PC-3 (cell line): ENCODE measurements at regions not wholly inside any gene's neighbourhood (a gene's known extent, or its start where the extent isn't known, plus 50 kb on each side); places are given as distances from the start of the nearest gene placed in this dataset.

Experiments used
- ATAC-seq: fragments of 200-7000 bp; cut with Tn5 transposase; 2 replicates; pipeline ENCODE4 v1.9.1; 2020; ENCODE audit warnings: mild to moderate bottlenecking, moderate library complexity
- BruUV-seq: library from RNA; stranded (reverse); fragments of 400-500 nt; replicated peaks from 2 replicates; lab custom pipeline; 2021; lab: Mats Ljungman, UMichigan
- CTCF ChIA-PET: fragments of 300-600 bp; sonication (Branson Sonifier 250); formaldehyde crosslinking; loops from one replicate; lab custom pipeline; 2022; ENCODE audit warnings: antibody characterized with exemption; lab: Charles Lee
- POLR2A ChIA-PET: fragments of 300-600 bp; sonication (Branson Sonifier 250); formaldehyde crosslinking; loops from one replicate; lab custom pipeline; 2022; ENCODE audit warnings: antibody characterized with exemption; ENCODE audit not compliant: unreplicated experiment; lab: Charles Lee
- DNase-seq: peaks from one replicate; pipeline ENCODE4 v3.0.0-alpha.2; 2015
- H2AFZ ChIP-seq: fragments of 300-600 bp; sonication (generic); 2 replicates; pipeline ENCODE4 v1.6.0; 2016; ENCODE audit warnings: antibody characterized with exemption, low read length
- H3F3A ChIP-seq: fragments of 300-600 bp; sonication (generic); one replicate; pipeline ENCODE4 v1.6.0; 2017; ENCODE audit warnings: antibody characterized with exemption, low read length, control low read depth, mild to moderate bottlenecking; ENCODE audit not compliant: unreplicated experiment
- H3K27ac ChIP-seq: fragments of 300-600 bp; sonication (generic); 2 replicates; pipeline ENCODE4 v1.5.1; 2016; ENCODE audit warnings: mild to moderate bottlenecking, low read length
- H3K27me3 ChIP-seq: fragments of 300-600 bp; sonication (generic); 2 replicates; pipeline ENCODE4 v1.6.1; 2016; ENCODE audit warnings: low read length, mixed read lengths
- H3K36me3 ChIP-seq: fragments of 300-600 bp; sonication (generic); 2 replicates; pipeline ENCODE4 v1.6.1; 2016; ENCODE audit warnings: low read depth, mixed run types, low read length, mixed read lengths
- H3K4me1 ChIP-seq: fragments of 300-600 bp; sonication (generic); 2 replicates; pipeline ENCODE4 v1.5.1; 2016; ENCODE audit warnings: low read length; ENCODE audit not compliant: insufficient read depth
- H3K4me2 ChIP-seq: fragments of 300-600 bp; sonication (generic); 2 replicates; pipeline ENCODE4 v1.6.0; 2016; ENCODE audit warnings: low read length
- H3K4me3 ChIP-seq: fragments of 300-600 bp; sonication (generic); 2 replicates; pipeline ENCODE4 v1.5.1; 2016; ENCODE audit warnings: mild to moderate bottlenecking, low read length, mixed read lengths
- H3K79me2 ChIP-seq: fragments of 300-600 bp; sonication (generic); 2 replicates; pipeline ENCODE4 v1.6.1; 2017; ENCODE audit warnings: low read length, mixed read lengths
- H3K9ac ChIP-seq: fragments of 300-600 bp; sonication (generic); 2 replicates; pipeline ENCODE4 v1.6.0; 2016; ENCODE audit warnings: mild to moderate bottlenecking, low read length
- H3K9me2 ChIP-seq: fragments of 300-600 bp; sonication (generic); replicated peaks from 2 replicates; pipeline ENCODE4 v1.6.1; 2016; ENCODE audit warnings: mixed run types, low read length, mixed read lengths
- H3K9me3 ChIP-seq: fragments of 300-600 bp; sonication (generic); 2 replicates; pipeline ENCODE4 v1.6.1; 2016; ENCODE audit warnings: low read length, mixed read lengths
- H4K20me1 ChIP-seq: fragments of 300-600 bp; sonication (generic); 2 replicates; pipeline ENCODE4 v1.6.1; 2016; ENCODE audit warnings: low read length, mixed read lengths
- CTCF ChIP-seq: fragments of 300-600 bp; sonication (generic); conservative IDR thresholded peaks from 2 replicates; pipeline ENCODE4 v1.5.1; 2017; ENCODE audit warnings: antibody characterized with exemption, low read depth, mild to moderate bottlenecking, low read length
- EZH2 ChIP-seq: fragments of 300-600 bp; sonication (generic); IDR thresholded peaks from one replicate; pipeline ENCODE4 v1.6.1; 2017; ENCODE audit warnings: antibody characterized with exemption, mild to moderate bottlenecking, low read length; ENCODE audit not compliant: unreplicated experiment
- EZH2phosphoT487 ChIP-seq: fragments of 300-600 bp; sonication (generic); IDR thresholded peaks from 2 replicates; pipeline ENCODE4 v1.6.1; 2018; ENCODE audit warnings: mild to moderate bottlenecking, antibody characterized with exemption, low read length, borderline replicate concordance
- intact Hi-C: fragments of 100-400 bp; cut with micrococcal nuclease; formaldehyde crosslinking; loops from 2 replicates; pipeline ENCODE4 v1.9.0; 2023

- Histone ChIP-seq H3K27ac (peak overlapping the region; percentile 61), H4K20me1 (no peaks in the 10 kb centered on the region), H3K4me2 (peak overlapping the region; percentile 54), H3K4me3 (no peak overlapping the region), H3K9me3 (no peaks in the 10 kb centered on the region), H3K79me2 (no peaks in the 10 kb centered on the region), H3K9ac (0 out of 2 replicates have a peak overlapping the region, but pooled peaks have one; percentile 7), H3K36me3 (no peaks in the 10 kb centered on the region), H3F3A (no peaks in the 10 kb centered on the region), H3K9me2 (no peaks in the 10 kb centered on the region), H2AFZ (no peak overlapping the region), H3K4me1 (peaks cover 26% of the 10 kb centered on the region), H3K27me3 (no peaks in the 10 kb centered on the region)
- TF ChIP-seq EZH2phosphoT487 = no peak
- TF ChIP-seq CTCF = no peak
- TF ChIP-seq EZH2 = no peak
- CTCF ChIA-PET = no interaction called here
- intact Hi-C loops = loop anchor here (1.0 to 10.0 kb wide), 3 partner anchors 36 to 564 kb away; no protein-coding TSS in a partner anchor
- POLR2A ChIA-PET = no interaction called here
- DNase-seq = peak; percentile 84
- TSS peak; percentile 68 for BruUV-seq
- peak; percentile 82 for ATAC-seq
Observed at GRCh38 chr14:61891170-61891569, 128.9 kb downstream of the SNAPC1 start.

GRCh38 chr14:61891810-61892209 is 129.6 kb downstream of the SNAPC1 start:
- TF ChIP-seq EZH2phosphoT487 (no peak), EZH2 (no peak), CTCF (no peak)
- Histone ChIP-seq H3K9ac (0 out of 2 replicates have a peak overlapping the region, but pooled peaks have one; percentile 7), H3K4me3 (no peak overlapping the region), H3F3A (no peaks in the 10 kb centered on the region), H3K9me3 (no peaks in the 10 kb centered on the region), H3K27me3 (no peaks in the 10 kb centered on the region), H2AFZ (0 out of 2 replicates have a peak overlapping the region, but pooled peaks have one; percentile 4), H3K4me1 (peaks cover 21% of the 10 kb centered on the region), H3K36me3 (no peaks in the 10 kb centered on the region), H3K79me2 (no peaks in the 10 kb centered on the region), H3K27ac (peak overlapping the region; percentile 61), H3K4me2 (peak overlapping the region; percentile 54), H4K20me1 (no peaks in the 10 kb centered on the region), H3K9me2 (no peaks in the 10 kb centered on the region)
- BruUV-seq = no TSS peak
- ATAC-seq (peak; percentile 76), DNase-seq (peak; percentile 71)
- intact Hi-C loops = loop anchor here (1.0 to 10.0 kb wide), 3 partner anchors 35 to 563 kb away; no protein-coding TSS in a partner anchor
- ChIA-PET POLR2A (no interaction called here), CTCF (no interaction called here)

- BruUV-seq = no TSS peak
- ATAC-seq (no peak), DNase-seq (no peak)
- no peaks in the 10 kb centered on the region for H3K79me2 ChIP-seq
- ChIA-PET CTCF (no interaction called here), POLR2A (no interaction called here)
- H3K4me1 ChIP-seq = peaks cover 21% of the 10 kb centered on the region
- no peak overlapping the region for H3K9ac ChIP-seq
- H3K27ac ChIP-seq = no peak overlapping the region
- no peak overlapping the region for H2AFZ ChIP-seq
- no peaks in the 10 kb centered on the region for H3F3A ChIP-seq
- no peaks in the 10 kb centered on the region for H3K36me3 ChIP-seq
- intact Hi-C loops = loop anchor here (10.0 kb wide), 1 partner anchor 561 kb away; no protein-coding TSS in a partner anchor
- H4K20me1 ChIP-seq = no peaks in the 10 kb centered on the region
- no peaks in the 10 kb centered on the region for H3K9me2 ChIP-seq
- H3K4me2 ChIP-seq = no peak overlapping the region
- no peak overlapping the region for H3K4me3 ChIP-seq
- H3K27me3 ChIP-seq = no peaks in the 10 kb centered on the region
- no peaks in the 10 kb centered on the region for H3K9me3 ChIP-seq
- TF ChIP-seq EZH2phosphoT487 = no peak
- no peak for TF ChIP-seq CTCF
- no peak for TF ChIP-seq EZH2
Observed at GRCh38 chr14:61893371-61893940, 131.2 kb downstream of the SNAPC1 start.
